HEK293 (cell line): ENCODE measurements at regions not wholly inside any gene's neighbourhood (a gene's known extent, or its start where the extent isn't known, plus 50 kb on each side); places are given as distances from the start of the nearest gene placed in this dataset.

Source experiments
- CTCF ChIA-PET: fragments of 350-600 bp; formaldehyde crosslinking; extraction: SDS; loops from one replicate; lab custom pipeline; 2021; ENCODE audit warnings: antibody characterized with exemption; lab: Yijun Ruan, JAX
- POLR2A ChIA-PET: fragments of 300-600 bp; formaldehyde crosslinking; extraction: SDS; loops from one replicate; lab custom pipeline; 2020; ENCODE audit warnings: antibody characterized with exemption, inconsistent platforms; lab: Yijun Ruan, JAX
- H3K27ac ChIP-seq: fragments of 200-500 bp; sonication (Bioruptor generic); 2 replicates; pipeline ENCODE4 v1.5.1; 2014; ENCODE audit warnings: low read depth, low read length, control low read depth, inconsistent platforms; ENCODE audit errors: extremely low read depth
- H3K36me3 ChIP-seq, 2 experiments: fragments of 200-500 bp in 1 of 2; sonication (Bioruptor generic) in 1 of 2; 1 replicate in 1 of 2; 2 replicates in 1 of 2; pipeline ENCODE4 v1.5.1; 2014 to 2017; ENCODE audit warnings: inconsistent platforms in 2 of 2, low read length in 2 of 2; ENCODE audit not compliant: control insufficient read depth in 2 of 2, insufficient read depth in 1 of 2
- H3K4me1 ChIP-seq: fragments of 200-500 bp; sonication (Bioruptor generic); 2 replicates; pipeline ENCODE4 v1.5.1; 2014; ENCODE audit warnings: mild to moderate bottlenecking, low read length, inconsistent platforms; ENCODE audit not compliant: control insufficient read depth, insufficient read depth
- H3K4me3 ChIP-seq: 2 replicates; pipeline ENCODE4 v1.5.1; 2011; ENCODE audit warnings: low read depth, mild to moderate bottlenecking, control low read depth, low read length, moderate library complexity
- H3K9me3 ChIP-seq: fragments of 200-500 bp; sonication (Bioruptor generic); 2 replicates; pipeline ENCODE4 v1.5.1; 2014; ENCODE audit warnings: low read depth, low read length, inconsistent platforms; ENCODE audit not compliant: control insufficient read depth, insufficient read depth
- GLI4 ChIP-seq: fragments of 450-650 bp; formaldehyde crosslinking; IDR thresholded peaks from 2 replicates; pipeline ENCODE4 v1.5.1; 2016; ENCODE audit warnings: missing biosample characterization, missing genetic modification characterization
- GLIS2 ChIP-seq: fragments of 450-650 bp; formaldehyde crosslinking; IDR thresholded peaks from 2 replicates; pipeline ENCODE4 v1.5.1; 2016; ENCODE audit warnings: missing biosample characterization, missing genetic modification characterization
- KLF1 ChIP-seq: fragments of 450-650 bp; formaldehyde crosslinking; IDR thresholded peaks from 2 replicates; pipeline ENCODE4 v1.5.1; 2016; ENCODE audit warnings: missing biosample characterization, missing genetic modification characterization
- KLF7 ChIP-seq: fragments of 450-650 bp; formaldehyde crosslinking; IDR thresholded peaks from 2 replicates; pipeline ENCODE4 v1.5.1; 2016; ENCODE audit warnings: missing biosample characterization, missing genetic modification characterization, borderline replicate concordance
- KLF8 ChIP-seq: fragments of 450-650 bp; formaldehyde crosslinking; IDR thresholded peaks from 2 replicates; pipeline ENCODE4 v1.5.1; 2016; ENCODE audit warnings: missing biosample characterization, missing genetic modification characterization
- OVOL3 ChIP-seq: fragments of 450-650 bp; formaldehyde crosslinking; IDR thresholded peaks from 2 replicates; pipeline ENCODE4 v1.5.1; 2016; ENCODE audit warnings: missing biosample characterization, missing genetic modification characterization
- SCRT1 ChIP-seq: fragments of 450-650 bp; formaldehyde crosslinking; IDR thresholded peaks from 2 replicates; pipeline ENCODE4 v1.5.1; 2016; ENCODE audit warnings: missing biosample characterization, missing genetic modification characterization, borderline replicate concordance
- TRIM28 ChIP-seq: IDR thresholded peaks from 2 replicates; pipeline ENCODE4 v1.6.1; 2011; ENCODE audit warnings: low read length, control low read depth, borderline replicate concordance
- ZNF2 ChIP-seq: fragments of 450-650 bp; formaldehyde crosslinking; IDR thresholded peaks from 2 replicates; pipeline ENCODE4 v1.5.1; 2016; ENCODE audit warnings: missing biosample characterization, missing genetic modification characterization
- ZNF24 ChIP-seq: fragments of 450-650 bp; formaldehyde crosslinking; IDR thresholded peaks from 2 replicates; pipeline ENCODE4 v1.5.1; 2016; ENCODE audit warnings: missing biosample characterization, missing genetic modification characterization
- ZNF391 ChIP-seq: fragments of 450-650 bp; formaldehyde crosslinking; IDR thresholded peaks from 2 replicates; pipeline ENCODE4 v1.5.1; 2016; ENCODE audit warnings: low read depth, missing biosample characterization, missing genetic modification characterization, borderline replicate concordance
- ZNF404 ChIP-seq: fragments of 450-650 bp; formaldehyde crosslinking; IDR thresholded peaks from 2 replicates; pipeline ENCODE4 v1.5.1; 2017; ENCODE audit warnings: missing biosample characterization, missing genetic modification characterization
- ZNF48 ChIP-seq: fragments of 450-650 bp; formaldehyde crosslinking; IDR thresholded peaks from 2 replicates; pipeline ENCODE4 v1.5.1; 2016; ENCODE audit warnings: missing biosample characterization, missing genetic modification characterization
- ZNF626 ChIP-seq: fragments of 450-650 bp; sonication (Bioruptor Pico); formaldehyde crosslinking; IDR thresholded peaks from 2 replicates; pipeline ENCODE4 v1.5.1; 2018; ENCODE audit warnings: missing biosample characterization, missing genetic modification characterization, inconsistent platforms
- ZNF660 ChIP-seq: fragments of 450-650 bp; IDR thresholded peaks from 2 replicates; pipeline ENCODE4 v1.5.1; 2018; ENCODE audit warnings: missing biosample characterization, mild to moderate bottlenecking, missing genetic modification characterization
- ZNF837 ChIP-seq: fragments of 450-650 bp; formaldehyde crosslinking; IDR thresholded peaks from 2 replicates; pipeline ENCODE4 v1.5.1; 2016; ENCODE audit warnings: missing biosample characterization, missing genetic modification characterization
- TF ChIP-seq, protein P1 (sequence below): fragments of 450-650 bp; formaldehyde crosslinking; IDR thresholded peaks from 2 replicates; pipeline ENCODE4 v1.5.0; 2017; ENCODE audit warnings: missing biosample characterization, missing genetic modification characterization, borderline replicate concordance
- TF ChIP-seq, protein P2 (sequence below): fragments of 450-650 bp; formaldehyde crosslinking; IDR thresholded peaks from 2 replicates; pipeline ENCODE4 v1.5.1; 2017; ENCODE audit warnings: missing biosample characterization, missing genetic modification characterization
- TF ChIP-seq, protein P3 (sequence below): fragments of 450-650 bp; formaldehyde crosslinking; IDR thresholded peaks from 2 replicates; pipeline ENCODE4 v1.5.1; 2016; ENCODE audit warnings: missing biosample characterization, missing genetic modification characterization
- TF ChIP-seq, protein P4 (sequence below): fragments of 450-650 bp; formaldehyde crosslinking; IDR thresholded peaks from 2 replicates; pipeline ENCODE4 v1.5.1; 2016; ENCODE audit warnings: missing biosample characterization, missing genetic modification characterization
- TF ChIP-seq, protein P5 (sequence below): fragments of 450-650 bp; formaldehyde crosslinking; IDR thresholded peaks from 2 replicates; pipeline ENCODE4 v1.5.1; 2016; ENCODE audit warnings: missing biosample characterization, missing genetic modification characterization
- TF ChIP-seq, protein P6 (sequence below): fragments of 450-650 bp; formaldehyde crosslinking; IDR thresholded peaks from 2 replicates; pipeline ENCODE4 v1.5.1; 2016; ENCODE audit warnings: missing biosample characterization, missing genetic modification characterization

DNA sequence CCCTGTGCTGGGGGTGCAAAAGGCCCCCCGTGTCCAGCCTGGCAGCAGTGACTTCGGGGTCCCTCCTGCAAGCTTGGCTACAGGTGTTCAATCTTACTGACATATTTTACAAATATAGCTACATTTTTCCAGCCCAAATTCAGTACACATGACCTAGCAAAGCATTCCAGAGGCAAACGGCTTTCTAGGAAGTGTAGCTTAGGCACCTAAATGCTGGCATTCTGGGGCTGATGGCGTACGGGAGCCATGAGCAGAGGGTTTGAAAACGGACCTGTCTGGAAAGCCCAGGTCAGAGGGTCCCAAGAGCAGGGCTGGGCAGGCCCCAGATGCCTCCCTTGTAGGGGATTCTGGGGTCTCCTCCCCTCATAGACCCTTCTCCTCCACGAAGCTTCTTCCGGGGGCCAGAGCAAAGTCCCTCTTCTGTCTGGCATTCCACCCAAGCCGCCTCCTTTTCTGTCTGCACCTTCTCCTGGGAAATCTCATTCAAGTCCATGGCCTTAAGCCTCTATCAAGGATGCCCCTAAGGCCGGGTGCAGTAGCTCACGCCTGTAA, 63.3 kb upstream of the ASAP2 start:
- Histone ChIP-seq H3K9me3 (no peaks in the 10 kb centered on the region), H3K4me1 (peaks cover 2% of the 10 kb centered on the region; the same call in 1 of the 2 replicates), H3K27ac (no peak overlapping the region), H3K4me3 (no peak overlapping the region), H3K36me3 (no peaks in the 10 kb centered on the region)
- POLR2A ChIA-PET = interaction anchor here (0.6 to 1.3 kb wide), 2 partner anchors 14 to 20 kb away, joined by 3 read pairs; no protein-coding TSS in a partner anchor
- CTCF ChIA-PET = interaction anchor here (0.5 to 3.2 kb wide), 22 partner anchors 10 to 360 kb away, joined by 3 to 20 read pairs (median 4); no protein-coding TSS in a partner anchor
- no peak for TF ChIP-seq ZNF48 (tag by site-specific recombination)
- TF ChIP-seq, protein P1, sequence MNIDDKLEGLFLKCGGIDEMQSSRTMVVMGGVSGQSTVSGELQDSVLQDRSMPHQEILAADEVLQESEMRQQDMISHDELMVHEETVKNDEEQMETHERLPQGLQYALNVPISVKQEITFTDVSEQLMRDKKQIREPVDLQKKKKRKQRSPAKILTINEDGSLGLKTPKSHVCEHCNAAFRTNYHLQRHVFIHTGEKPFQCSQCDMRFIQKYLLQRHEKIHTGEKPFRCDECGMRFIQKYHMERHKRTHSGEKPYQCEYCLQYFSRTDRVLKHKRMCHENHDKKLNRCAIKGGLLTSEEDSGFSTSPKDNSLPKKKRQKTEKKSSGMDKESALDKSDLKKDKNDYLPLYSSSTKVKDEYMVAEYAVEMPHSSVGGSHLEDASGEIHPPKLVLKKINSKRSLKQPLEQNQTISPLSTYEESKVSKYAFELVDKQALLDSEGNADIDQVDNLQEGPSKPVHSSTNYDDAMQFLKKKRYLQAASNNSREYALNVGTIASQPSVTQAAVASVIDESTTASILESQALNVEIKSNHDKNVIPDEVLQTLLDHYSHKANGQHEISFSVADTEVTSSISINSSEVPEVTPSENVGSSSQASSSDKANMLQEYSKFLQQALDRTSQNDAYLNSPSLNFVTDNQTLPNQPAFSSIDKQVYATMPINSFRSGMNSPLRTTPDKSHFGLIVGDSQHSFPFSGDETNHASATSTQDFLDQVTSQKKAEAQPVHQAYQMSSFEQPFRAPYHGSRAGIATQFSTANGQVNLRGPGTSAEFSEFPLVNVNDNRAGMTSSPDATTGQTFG (tag by site-specific recombination) = no peak
- no peak for TF ChIP-seq ZNF626 (tag by site-specific recombination)
- no peak for TF ChIP-seq SCRT1 (tag by site-specific recombination)
- no peak for TF ChIP-seq TRIM28
- TF ChIP-seq ZNF837 (tag by site-specific recombination) = no peak
- TF ChIP-seq, protein P2, sequence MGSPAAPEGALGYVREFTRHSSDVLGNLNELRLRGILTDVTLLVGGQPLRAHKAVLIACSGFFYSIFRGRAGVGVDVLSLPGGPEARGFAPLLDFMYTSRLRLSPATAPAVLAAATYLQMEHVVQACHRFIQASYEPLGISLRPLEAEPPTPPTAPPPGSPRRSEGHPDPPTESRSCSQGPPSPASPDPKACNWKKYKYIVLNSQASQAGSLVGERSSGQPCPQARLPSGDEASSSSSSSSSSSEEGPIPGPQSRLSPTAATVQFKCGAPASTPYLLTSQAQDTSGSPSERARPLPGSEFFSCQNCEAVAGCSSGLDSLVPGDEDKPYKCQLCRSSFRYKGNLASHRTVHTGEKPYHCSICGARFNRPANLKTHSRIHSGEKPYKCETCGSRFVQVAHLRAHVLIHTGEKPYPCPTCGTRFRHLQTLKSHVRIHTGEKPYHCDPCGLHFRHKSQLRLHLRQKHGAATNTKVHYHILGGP (tag by site-specific recombination) = 0 out of 2 replicates have a peak, but pooled peaks have one; percentile 17
- no peak for TF ChIP-seq ZNF404 (tag by site-specific recombination)

DNA sequence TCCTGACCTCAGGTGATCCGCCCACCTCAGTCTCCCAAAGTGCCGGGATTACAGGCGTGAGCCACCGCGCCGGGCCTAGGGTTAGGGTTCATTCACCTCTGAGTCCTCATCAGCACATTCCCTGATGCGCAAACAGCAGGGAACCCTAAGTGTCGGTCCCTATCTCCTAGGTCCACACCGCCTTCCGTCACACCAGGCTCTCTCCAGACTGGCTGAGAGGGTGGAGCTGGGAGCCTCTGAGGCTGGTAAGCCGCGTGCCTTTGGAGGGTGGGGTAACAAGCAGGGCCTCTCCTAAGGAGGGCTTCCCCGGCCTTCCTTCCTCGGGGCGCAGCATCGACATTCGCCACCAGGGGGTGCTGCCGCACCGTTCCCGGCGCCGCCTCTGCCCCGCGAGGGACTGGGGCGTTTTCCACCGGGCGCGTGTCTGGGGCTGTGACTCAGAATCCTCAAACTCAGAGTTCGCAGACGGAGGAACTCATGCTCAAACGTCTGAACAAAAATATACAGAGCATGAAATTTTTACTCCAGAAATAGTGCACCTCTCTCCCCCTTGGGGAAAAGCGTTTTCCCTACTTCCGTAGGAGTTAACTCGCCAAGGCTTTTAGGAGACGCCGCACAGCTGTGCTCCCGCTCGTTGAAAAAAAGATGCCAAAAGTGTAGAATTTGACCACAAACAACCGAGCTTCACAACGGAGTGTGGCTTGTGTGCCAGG, 63.9 kb upstream of the ASAP2 start:
- H3K4me3 ChIP-seq = no peak overlapping the region
- TF ChIP-seq KLF7 (tag by site-specific recombination) (peak; percentile 49; the same call in 1 of the 2 replicates), KLF1 (tag by site-specific recombination) (peak; percentile 96), OVOL3 (no peak), ZNF24 (tag by site-specific recombination) (no peak), GLI4 (no peak), GLIS2 (tag by site-specific recombination) (no peak), ZNF660 (tag by site-specific recombination) (peak; percentile 71), ZNF391 (0 out of 2 replicates have a peak, but pooled peaks have one; percentile 74), KLF8 (tag by site-specific recombination) (peak; percentile 69), ZNF2 (tag by site-specific recombination) (0 out of 2 replicates have a peak, but pooled peaks have one; percentile 52)
- TF ChIP-seq, protein P3, sequence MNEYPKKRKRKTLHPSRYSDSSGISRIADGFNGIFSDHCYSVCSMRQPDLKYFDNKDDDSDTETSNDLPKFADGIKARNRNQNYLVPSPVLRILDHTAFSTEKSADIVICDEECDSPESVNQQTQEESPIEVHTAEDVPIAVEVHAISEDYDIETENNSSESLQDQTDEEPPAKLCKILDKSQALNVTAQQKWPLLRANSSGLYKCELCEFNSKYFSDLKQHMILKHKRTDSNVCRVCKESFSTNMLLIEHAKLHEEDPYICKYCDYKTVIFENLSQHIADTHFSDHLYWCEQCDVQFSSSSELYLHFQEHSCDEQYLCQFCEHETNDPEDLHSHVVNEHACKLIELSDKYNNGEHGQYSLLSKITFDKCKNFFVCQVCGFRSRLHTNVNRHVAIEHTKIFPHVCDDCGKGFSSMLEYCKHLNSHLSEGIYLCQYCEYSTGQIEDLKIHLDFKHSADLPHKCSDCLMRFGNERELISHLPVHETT = 0 out of 2 replicates have a peak, but pooled peaks have one; percentile 36
- TF ChIP-seq, protein P4, sequence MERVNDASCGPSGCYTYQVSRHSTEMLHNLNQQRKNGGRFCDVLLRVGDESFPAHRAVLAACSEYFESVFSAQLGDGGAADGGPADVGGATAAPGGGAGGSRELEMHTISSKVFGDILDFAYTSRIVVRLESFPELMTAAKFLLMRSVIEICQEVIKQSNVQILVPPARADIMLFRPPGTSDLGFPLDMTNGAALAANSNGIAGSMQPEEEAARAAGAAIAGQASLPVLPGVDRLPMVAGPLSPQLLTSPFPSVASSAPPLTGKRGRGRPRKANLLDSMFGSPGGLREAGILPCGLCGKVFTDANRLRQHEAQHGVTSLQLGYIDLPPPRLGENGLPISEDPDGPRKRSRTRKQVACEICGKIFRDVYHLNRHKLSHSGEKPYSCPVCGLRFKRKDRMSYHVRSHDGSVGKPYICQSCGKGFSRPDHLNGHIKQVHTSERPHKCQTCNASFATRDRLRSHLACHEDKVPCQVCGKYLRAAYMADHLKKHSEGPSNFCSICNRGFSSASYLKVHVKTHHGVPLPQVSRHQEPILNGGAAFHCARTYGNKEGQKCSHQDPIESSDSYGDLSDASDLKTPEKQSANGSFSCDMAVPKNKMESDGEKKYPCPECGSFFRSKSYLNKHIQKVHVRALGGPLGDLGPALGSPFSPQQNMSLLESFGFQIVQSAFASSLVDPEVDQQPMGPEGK = peak; percentile 83
- TF ChIP-seq, protein P5, sequence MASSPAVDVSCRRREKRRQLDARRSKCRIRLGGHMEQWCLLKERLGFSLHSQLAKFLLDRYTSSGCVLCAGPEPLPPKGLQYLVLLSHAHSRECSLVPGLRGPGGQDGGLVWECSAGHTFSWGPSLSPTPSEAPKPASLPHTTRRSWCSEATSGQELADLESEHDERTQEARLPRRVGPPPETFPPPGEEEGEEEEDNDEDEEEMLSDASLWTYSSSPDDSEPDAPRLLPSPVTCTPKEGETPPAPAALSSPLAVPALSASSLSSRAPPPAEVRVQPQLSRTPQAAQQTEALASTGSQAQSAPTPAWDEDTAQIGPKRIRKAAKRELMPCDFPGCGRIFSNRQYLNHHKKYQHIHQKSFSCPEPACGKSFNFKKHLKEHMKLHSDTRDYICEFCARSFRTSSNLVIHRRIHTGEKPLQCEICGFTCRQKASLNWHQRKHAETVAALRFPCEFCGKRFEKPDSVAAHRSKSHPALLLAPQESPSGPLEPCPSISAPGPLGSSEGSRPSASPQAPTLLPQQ (tag by site-specific recombination) = 0 out of 2 replicates have a peak, but pooled peaks have one; percentile 23
- TF ChIP-seq, protein P6, sequence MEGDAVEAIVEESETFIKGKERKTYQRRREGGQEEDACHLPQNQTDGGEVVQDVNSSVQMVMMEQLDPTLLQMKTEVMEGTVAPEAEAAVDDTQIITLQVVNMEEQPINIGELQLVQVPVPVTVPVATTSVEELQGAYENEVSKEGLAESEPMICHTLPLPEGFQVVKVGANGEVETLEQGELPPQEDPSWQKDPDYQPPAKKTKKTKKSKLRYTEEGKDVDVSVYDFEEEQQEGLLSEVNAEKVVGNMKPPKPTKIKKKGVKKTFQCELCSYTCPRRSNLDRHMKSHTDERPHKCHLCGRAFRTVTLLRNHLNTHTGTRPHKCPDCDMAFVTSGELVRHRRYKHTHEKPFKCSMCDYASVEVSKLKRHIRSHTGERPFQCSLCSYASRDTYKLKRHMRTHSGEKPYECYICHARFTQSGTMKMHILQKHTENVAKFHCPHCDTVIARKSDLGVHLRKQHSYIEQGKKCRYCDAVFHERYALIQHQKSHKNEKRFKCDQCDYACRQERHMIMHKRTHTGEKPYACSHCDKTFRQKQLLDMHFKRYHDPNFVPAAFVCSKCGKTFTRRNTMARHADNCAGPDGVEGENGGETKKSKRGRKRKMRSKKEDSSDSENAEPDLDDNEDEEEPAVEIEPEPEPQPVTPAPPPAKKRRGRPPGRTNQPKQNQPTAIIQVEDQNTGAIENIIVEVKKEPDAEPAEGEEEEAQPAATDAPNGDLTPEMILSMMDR = peak; percentile 95

More for the DNA sequence above, 63.9 kb upstream of the ASAP2 start:
- no peaks in the 10 kb centered on the region for H3K9me3 ChIP-seq
- peaks cover 2% of the 10 kb centered on the region; the same call in 1 of the 2 replicates for H3K4me1 ChIP-seq
- H3K27ac ChIP-seq = no peak overlapping the region
- ChIA-PET POLR2A (interaction anchor here (0.6 to 1.3 kb wide), 2 partner anchors 14 to 21 kb away, joined by 3 read pairs; no protein-coding TSS in a partner anchor), CTCF (interaction anchor here (0.5 to 3.2 kb wide), 33 partner anchors 10 to 1922 kb away, joined by 3 to 20 read pairs (median 4); no protein-coding TSS in a partner anchor)
- no peaks in the 10 kb centered on the region for H3K36me3 ChIP-seq
